HS-27A (cell line): ENCODE measurements at regions not wholly inside any gene's neighbourhood (a gene's known extent, or its start where the extent isn't known, plus 50 kb on each side); places are given as distances from the start of the nearest gene placed in this dataset.

ENCODE experiments used
- DNase-seq: peaks from one replicate; pipeline ENCODE4 v3.0.0-alpha.2; 2012; ENCODE audit warnings: low read depth, missing footprints

GRCh38 chr2:51218047-51218446 lies 186.1 kb upstream of the NRXN1 start:
- no peak for DNase-seq

- DNase-seq: no peak
These were observed 181.9 kb upstream of the NRXN1 start for GRCh38 chr2:51213826-51214225.

GRCh38 chr2:51212374-51212773 lies 180.4 kb upstream of the NRXN1 start:
- no peak for DNase-seq

- no peak for DNase-seq
These were observed 176.6 kb upstream of the NRXN1 start for GRCh38 chr2:51208521-51208920.

- no peak for DNase-seq
These were observed 169.4 kb upstream of the NRXN1 start for GRCh38 chr2:51201295-51201694.

GRCh38 chr2:51194656-51195055 lies 162.7 kb upstream of the NRXN1 start:
- no peak for DNase-seq

GRCh38 chr2:51170273-51170672 lies 138.3 kb upstream of the NRXN1 start:
- no peak for DNase-seq

- no peak for DNase-seq
These were observed 133.8 kb upstream of the NRXN1 start for GRCh38 chr2:51165534-51166260.

- no peak for DNase-seq
These were observed 126.3 kb upstream of the NRXN1 start for GRCh38 chr2:51158251-51158650.

GRCh38 chr2:51153236-51153635 lies 121.3 kb upstream of the NRXN1 start:
- DNase-seq: no peak

GRCh38 chr2:51151490-51152140 lies 119.7 kb upstream of the NRXN1 start:
- no peak for DNase-seq

- no peak for DNase-seq
These were observed 117.8 kb upstream of the NRXN1 start for GRCh38 chr2:51149725-51150124.

GRCh38 chr2:51145761-51146160 lies 113.8 kb upstream of the NRXN1 start:
- DNase-seq: no peak

GRCh38 chr2:51120754-51121280 lies 88.9 kb upstream of the NRXN1 start:
- no peak for DNase-seq

GRCh38 chr2:51111532-51111931 lies 79.6 kb upstream of the NRXN1 start:
- no peak for DNase-seq

- DNase-seq: no peak
These were observed 76.9 kb upstream of the NRXN1 start for GRCh38 chr2:51108794-51109193.

- DNase-seq: no peak
These were observed 75.9 kb upstream of the NRXN1 start for GRCh38 chr2:51107841-51108240.

GRCh38 chr2:51105811-51106210 lies 73.9 kb upstream of the NRXN1 start:
- no peak for DNase-seq

GRCh38 chr2:51103205-51103604 lies 71.3 kb upstream of the NRXN1 start:
- peak; percentile 84 for DNase-seq

- no peak for DNase-seq
These were observed 61.1 kb upstream of the NRXN1 start for GRCh38 chr2:51093016-51093415.

- no peak for DNase-seq
These were observed 53.6 kb upstream of the NRXN1 start for GRCh38 chr2:51085420-51086068.

- no peak for DNase-seq
These were observed 52.8 kb upstream of the NRXN1 start for GRCh38 chr2:51084750-51085149.
